GM19438 (cell line): ENCODE measurements at regions not wholly inside any gene's neighbourhood (a gene's known extent, or its start where the extent isn't known, plus 50 kb on each side); places are given as distances from the start of the nearest gene placed in this dataset.

Source experiments
- ATAC-seq: cut with Tn5 transposase; IDR thresholded peaks from one replicate; pipeline ENCODE4 v1.9.1; 2021; ENCODE audit warnings: low read depth; ENCODE audit not compliant: unreplicated experiment

DNA sequence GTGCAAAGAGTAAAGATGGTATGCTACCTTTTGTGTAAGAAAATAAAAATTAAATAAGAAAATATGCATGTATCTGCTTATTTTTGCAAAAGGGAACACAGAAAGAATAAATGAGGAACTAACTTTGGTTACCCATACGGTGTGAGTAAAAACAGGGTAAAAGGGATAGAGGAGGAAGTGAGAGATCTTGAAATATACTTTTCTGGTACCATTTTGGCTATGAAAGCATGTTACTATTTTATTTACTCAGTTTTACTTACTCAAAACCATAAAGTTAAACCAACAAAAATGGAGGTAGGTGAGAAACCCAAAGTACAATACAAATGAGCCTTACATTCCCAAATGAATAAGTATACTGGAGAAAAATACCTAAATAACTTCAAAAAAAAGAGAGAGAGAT is 122.0 kb upstream of the EGLN3 start:
- no peak for ATAC-seq

DNA sequence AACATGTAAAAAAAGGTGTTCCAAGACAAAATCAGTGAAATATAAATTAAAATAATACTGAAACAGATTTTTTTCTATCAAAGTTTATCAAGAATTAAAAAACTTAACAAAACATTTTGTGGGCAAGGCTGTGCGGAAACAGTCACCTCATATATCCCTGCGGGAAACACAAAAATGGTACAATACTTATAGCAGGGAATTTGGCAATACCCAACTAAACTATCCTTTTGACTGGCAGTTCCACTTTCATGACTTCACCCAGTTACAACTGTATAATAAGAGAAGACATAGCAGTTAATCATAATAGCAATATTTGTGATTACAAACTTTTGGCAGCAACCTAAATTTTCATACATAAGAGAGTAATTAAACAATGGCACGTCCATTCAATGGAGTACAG is 121.5 kb upstream of the EGLN3 start:
- no peak for ATAC-seq

DNA sequence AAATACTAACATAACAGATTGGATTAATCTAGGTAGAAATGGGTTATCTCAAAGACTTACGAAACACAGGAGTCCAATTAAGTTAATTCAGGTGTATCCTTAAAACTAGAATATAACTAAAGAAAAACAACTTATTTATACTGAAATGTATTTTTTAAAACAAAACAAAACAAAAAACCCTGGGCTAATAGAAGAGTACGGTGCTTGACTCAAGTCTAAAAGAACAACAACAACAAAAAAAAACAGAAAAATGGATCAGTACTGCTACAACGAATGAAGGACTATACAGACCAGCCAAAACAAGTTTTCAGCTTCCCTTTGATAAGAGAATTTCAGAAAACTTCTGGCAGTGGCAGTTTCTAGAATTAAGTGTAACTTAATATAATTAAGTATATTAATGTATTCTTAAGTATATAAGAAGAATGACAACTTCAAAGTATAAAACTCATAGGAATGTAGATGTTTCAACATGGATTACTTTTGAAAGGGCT is 120.1 kb upstream of the EGLN3 start:
- no peak for ATAC-seq

DNA sequence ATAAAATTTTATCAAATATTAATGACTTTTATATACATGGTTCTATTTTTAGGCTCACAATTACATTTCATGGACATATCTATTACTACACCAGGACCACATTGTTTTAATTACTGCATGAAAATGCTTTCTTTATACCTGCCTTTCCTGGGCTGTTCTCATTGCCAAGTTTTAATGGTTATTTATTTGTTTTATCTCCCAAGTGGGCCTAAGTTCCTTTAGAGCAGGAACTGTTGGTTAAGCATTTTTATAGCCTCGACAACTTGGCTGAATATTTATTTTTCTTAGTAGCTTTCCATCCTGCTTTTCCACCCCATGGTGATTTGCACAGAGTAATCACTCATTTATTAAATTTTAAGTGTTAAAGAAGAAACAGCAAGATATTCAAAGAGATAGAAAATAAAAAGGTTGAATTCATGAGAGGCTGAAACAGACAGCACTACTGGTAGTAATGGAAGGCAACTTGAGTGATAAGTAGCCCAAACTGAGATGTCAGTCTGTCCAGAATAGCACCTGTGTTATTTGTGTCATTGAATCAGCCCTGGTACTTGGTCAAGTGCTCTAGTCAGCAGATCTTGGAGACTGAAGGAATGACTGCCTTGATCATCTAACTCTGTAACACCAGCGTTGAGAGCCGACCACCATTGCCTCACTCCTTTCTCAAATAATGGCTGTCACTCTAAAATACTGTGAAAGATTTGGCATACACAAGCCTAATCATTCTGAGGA is 119.1 kb upstream of the EGLN3 start:
- ATAC-seq: no peak

DNA sequence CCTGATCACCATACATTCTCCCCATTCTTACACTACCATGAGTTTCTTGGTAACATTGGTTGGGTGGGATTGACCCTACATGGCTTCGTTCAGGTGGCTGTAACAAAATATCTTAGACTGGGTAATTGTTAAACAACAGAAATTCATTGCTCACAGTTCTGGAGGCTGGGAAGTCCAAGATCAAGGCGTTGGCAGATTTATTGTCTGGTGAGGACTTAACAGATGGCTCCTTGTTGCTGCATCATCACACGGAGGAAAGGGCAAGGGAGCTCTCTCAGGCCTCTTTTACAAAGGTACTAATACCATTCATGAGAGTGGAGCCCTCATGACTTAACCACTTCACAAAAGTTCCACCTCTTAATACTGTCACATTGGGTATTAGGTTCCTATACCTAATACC is 116.7 kb upstream of the EGLN3 start:
- ATAC-seq: no peak

DNA sequence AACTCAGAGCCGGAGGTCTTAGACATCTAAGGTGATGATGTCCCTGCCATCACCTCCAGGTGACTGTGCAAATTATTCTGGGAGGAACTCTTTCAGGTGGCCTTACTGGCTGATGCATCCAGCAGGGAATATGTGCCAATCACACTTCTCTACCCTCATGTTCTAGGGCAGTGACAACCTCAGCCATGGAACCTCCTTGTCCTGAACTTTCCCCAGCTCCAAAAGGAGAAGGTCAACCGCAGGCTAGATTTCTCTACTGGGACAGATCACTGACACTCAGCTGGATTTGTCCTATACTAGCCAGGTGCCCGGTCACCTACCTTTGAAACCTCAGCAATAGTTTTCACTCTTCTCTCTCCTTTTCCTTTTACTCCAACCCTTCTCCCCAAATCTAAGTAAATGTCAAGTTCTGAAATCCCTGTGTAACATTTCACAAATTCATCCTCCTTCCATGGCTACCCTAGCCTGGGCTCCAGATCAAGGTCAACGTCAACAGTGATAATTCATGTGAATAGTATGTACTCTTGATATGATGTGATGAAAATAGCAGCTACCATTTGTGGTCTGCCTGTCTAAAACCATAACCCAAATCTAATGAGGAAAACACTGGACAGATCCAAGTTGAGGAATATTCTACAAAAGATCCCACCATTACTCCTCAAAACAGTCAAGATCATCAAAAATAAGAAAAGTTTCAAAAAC is 115.0 kb upstream of the EGLN3 start:
- no peak for ATAC-seq

DNA sequence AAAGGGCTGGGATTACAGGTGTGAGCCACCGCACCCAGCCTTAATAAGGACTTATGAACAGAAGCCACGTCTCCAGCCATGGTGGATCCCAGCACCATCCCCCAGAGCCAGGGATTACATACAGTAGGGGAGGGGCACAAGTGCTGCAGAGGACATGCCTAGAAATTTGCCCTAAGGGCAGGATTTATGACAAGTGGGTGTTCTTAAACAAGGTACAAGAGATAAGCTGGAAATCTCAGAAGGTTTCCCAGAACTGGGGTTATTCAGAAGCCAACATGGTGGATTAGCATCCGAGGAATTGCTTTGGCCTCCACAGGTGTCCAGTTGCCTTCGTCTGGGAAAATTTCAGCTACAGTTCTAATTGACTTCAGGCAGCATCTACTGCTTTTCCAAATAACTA is 114.4 kb upstream of the EGLN3 start:
- ATAC-seq: no peak

DNA sequence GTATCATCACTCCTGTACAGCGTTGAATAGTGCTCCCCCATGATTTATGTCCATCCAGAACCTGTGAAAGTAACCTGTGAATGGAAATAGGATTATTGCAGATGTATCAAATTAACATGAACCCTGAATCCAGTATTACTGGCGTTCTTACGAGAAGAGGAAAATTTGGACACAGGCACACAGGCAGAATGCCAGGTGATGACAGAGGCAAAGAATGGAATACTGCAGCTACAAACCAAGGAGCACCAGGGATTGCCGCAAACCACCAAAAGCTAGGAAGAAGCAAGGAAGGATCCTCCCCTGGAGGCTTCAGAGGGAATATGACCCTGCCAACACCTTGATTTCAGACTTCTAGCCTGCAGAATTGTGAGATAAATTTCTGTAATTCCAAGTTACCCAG is 113.5 kb upstream of the EGLN3 start:
- ATAC-seq: no peak

DNA sequence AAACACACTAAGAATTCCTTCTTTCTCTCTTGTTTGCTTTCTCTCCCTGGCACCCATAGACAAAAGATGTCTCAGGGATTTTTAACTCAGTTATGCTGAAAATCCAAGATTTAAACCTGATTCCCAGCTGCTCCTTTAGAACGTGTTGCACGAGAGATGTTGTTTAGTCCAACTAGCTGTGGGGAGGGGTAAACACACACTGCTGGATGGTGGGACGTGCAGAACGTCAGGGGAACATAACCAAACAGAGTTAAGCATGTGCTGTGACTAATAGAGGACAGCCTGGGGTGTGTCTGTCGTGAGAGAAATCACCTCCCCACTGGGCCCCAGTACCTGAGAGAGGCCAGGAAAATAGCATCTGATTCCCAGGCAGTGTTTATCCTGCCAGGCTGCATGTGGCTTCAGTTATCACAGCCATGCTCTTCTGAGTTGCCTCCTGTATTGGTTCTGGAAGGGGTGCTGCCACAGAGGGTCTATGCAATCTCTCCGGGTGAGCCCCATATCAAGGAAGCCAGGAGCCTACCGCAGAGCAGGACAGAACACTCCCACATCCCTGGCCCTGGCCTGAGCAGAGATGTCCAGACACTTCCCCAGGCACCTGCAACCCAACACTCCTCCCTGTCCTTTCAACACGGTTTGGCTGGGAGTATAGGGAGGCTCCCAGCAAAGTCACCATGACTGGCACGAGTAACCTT is 112.7 kb upstream of the EGLN3 start:
- ATAC-seq: no peak

DNA sequence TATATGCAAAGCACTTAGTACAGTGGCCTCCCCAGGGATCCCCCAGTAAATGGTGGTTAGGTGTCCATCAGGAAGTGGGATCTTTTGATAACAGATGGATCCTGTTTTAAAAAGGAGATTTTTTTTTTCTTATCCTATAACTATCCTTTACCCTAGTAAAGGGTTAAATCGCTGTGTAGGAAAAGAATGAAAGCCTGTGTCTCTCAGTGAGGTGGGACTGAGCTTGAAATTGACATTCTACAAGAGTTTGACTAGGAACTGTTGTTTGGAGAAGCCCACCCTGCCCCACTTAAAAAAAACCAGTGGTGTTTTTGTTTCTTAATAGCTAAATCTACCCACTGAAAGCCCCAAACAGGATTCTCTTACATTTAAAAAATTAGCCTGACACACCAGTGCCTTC is 112.2 kb upstream of the EGLN3 start:
- ATAC-seq: no peak

DNA sequence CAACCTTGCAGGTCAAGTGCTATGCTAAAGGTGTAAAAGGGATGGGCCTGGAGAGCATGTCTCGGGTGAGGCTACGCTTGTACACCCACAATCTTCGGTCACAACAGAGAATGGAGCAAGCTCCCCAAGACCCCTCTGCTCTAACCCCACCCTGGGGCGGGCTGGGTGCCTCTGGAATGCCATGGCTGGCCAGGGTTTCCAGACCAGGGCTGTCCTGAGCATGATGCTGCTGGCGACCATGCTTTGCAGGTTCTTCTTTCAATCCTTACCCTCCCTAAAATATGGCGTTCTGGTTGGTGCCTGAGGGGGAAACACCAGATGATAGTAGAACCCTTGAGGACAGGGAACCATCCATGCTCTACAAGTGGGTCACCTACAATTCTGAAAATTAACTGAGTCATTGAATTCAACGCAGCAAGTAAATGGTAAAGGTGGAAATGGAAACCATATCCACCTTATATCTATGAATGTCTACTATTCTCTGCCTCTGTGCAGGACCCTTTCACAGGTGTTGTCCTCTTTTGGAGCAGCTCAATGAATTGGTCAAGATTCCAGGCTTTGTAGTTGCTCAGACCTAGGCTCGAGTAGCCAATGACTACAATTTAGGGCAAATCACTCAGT is 111.6 kb upstream of the EGLN3 start:
- ATAC-seq: no peak

DNA sequence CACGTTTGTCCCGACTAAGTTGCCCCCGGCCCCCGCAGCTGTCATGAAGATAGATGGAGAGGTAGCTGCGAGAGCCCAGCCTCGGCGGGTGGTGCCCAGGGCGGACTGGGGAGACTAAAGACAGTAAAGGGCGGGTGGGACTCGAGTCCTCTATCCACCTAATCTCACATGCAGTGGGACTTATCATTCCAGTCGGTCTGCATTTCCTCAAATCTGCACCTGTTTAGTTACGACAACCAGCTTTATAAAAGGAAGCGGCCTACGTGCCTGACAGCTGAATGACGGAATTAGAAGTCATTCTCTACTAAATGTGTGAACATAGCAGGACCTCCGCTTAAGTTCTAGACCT is 109.8 kb upstream of the EGLN3 start:
- peak; percentile 36 for ATAC-seq

DNA sequence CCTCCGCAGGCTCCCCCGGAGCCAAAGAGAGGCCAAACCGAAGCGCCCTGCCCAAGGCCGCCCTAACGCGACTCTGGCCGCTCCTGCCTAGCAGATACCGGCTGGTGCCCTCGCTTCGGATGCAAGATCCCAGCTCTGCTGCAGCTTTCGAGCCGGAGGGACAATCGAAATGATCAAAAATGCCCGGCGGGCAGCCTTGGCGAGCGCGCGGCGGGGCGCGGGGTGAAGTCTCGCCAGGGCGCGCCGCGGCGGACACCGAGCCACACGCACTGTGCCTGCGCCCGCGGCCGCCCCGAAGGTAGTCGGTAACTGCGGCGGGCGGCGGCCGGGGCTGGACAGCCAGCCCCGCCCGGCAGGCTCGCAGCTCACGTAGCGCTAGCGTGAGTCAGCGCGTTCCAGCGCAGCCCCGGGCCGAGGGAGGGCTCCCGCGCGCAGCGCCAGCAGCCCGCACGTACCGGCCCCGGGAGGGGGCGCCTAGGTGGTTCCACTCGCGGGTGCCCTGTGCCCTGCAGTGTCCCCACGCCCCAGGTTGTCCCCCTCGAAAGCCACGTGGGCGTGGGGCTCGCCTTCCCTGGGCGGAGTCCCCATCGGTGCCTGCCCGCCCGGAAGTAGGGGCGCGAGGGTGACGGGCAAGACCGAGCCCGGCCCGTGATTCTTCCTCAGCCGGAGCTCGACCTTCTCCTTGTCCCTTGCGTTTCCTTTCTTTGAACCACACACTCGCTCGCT is 109.2 kb upstream of the EGLN3 start:
- peak; percentile 77 for ATAC-seq

DNA sequence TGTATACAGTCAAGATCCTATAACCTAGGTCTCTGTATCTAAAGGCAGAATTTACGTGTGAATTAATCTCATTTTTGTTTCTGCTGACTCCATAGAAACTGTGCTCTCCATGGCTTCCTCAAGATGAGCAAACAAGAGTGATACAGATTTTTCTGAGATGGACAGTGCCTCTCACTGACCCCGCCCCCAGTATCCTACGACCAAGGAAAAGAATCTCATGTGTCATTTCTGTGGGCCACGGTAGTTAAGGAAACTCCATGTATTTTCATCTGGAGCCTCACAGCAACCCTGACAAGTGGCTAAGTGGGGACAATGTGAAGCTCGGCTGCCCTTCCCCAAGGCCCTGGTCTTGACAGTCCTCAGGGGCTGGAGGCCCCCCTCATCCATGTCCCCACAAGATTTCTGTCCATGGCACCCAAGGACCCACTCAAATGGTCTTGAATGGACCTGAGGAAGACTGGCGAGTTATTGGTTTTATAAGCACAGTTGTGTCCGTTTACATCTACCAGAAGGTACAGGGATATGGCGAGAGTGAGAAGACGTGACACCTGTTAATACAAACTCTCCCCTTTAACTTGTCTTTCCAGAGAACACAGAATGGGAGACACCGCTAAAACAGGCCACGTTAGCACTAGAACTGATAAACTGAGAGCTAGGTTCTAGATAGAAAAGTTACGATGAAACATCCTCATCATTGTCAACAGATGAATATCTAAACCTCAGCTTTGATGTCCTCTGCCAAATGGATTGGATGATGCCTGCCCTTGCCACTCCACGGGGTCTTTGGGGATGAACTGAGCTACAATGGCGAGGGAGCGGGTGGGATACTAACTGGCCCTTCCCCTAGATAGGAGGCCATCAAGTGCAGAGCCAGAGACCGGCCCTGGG is 108.4 kb upstream of the EGLN3 start:
- ATAC-seq: no peak

DNA sequence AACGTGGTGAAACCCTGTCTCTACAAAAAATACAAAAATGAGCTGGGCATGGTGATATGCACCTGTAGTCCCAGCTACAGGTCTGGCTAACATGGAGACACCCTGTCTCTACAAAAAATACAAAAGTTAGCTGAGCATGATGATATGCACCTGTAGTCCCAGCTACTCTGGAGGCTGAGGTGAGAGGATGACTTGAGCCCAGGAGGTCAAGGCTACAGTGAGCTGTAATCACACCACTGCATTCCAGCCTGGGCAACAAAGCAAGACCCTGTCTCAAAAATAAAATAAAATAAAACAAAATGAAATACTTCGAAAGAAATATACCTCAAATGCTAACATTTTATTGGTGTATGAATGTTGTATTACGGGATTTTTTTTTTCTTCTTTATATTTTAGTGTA is 107.6 kb upstream of the EGLN3 start:
- ATAC-seq: no peak

DNA sequence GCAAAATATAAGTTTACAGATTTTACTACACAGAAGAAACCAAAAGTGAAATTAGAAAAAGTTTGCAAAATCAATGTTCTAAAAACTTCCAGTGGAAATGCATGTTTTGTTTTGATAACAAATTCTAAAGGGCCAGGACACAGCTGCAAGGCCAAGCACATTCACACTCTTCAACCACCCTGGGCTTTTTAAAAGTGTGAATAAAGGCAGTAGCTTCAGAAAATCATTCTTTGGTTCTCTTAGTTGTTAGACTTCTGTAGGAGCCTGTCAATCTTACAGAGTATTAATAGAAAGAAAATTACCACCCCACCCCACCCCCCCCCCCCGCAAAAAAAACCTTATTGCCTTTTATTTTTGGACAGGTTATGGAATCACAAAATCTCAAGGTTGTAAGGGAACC is 105.2 kb upstream of the EGLN3 start:
- ATAC-seq: no peak

DNA sequence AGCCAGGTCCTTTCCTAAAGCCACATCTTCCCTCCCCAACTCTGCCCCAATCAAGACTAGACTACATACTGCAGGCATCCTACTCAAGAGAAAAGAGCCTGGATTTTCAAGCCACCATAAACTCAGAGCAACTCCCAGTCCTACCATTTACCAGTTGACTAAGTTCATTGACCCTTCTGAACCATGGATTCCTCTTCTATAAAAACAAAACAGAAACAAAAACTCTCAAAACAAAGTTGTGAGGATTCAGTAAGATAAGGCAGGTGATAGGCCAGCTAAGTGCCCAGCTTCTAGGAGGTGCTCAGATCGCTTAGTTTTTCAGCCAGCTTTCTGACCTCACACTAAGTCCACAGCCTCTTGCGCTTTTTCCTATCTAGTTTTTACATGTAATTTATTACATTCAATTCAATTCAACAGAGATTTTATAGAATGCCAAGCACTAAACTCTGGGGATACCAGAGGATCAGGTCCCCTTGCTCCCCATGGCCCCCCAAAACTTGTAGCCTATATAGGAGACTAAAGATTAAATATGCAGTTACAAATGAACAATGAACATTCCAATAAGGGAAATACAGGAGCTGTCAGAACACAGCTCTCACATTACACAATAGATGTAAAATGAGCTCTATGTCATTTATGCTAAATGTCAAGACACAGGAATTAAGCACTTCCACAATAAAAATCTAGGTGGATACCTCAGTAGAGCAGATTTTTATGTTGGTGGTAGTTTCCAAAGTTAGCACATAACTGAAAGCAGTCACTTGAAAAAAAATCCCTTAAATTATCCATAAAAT is 104.5 kb upstream of the EGLN3 start:
- ATAC-seq: no peak

DNA sequence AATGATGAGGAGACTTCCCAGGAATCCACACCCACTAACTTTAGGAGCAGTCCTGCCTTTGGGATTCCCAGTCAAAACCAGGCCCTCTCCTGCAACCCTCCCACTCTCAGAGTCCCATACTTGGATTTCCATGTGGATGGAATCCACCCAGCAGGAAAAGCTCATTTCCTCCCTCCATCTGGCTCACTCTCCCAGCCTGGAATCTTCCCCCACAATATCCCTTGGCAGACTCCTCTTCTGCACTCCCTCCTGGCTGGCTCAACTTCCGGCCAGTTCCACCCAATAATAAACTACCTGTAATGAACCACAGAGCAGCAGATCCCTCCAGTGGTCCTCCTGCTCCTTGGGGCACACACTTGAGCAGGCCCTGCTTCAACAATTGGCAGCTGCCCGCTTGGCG is 102.8 kb upstream of the EGLN3 start:
- no peak for ATAC-seq

DNA sequence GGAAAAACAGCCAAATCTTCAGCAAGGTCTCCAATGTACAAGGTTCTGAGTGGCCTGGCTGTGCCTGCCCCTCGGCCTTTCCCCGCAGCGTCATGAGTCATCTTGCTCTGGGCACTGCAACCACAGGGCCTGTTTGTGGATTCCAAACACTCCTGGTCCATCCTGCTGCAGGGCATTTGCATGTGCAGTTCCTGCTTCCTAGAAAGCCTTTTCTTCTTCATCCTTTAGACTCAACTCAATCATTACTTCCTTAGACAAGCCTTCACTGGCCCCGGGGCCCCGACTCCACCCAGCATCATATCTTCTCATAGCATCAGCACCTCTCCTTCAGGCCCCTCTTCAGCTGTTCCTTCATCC is 101.8 kb upstream of the EGLN3 start:
- no peak for ATAC-seq
